HG03571 (cell line): ENCODE measurements at regions not wholly inside any gene's neighbourhood (a gene's known extent, or its start where the extent isn't known, plus 50 kb on each side); places are given as distances from the start of the nearest gene placed in this dataset.

Source experiments
- ATAC-seq: cut with Tn5 transposase; IDR thresholded peaks from one replicate; pipeline ENCODE4 v1.9.1; 2021; ENCODE audit not compliant: unreplicated experiment

GRCh38 chr7:121572615-121573014 lies 176.5 kb upstream of the FAM3C start:
- no peak for ATAC-seq

GRCh38 chr7:121570365-121570764 lies 174.3 kb upstream of the FAM3C start:
- ATAC-seq, result no peak

- ATAC-seq, result no peak
Measured at GRCh38 chr7:121563177-121563576, 167.1 kb upstream of the FAM3C start.

- no peak for ATAC-seq
Measured at GRCh38 chr7:121562259-121562658, 166.2 kb upstream of the FAM3C start.

GRCh38 chr7:121561717-121562116 lies 165.6 kb upstream of the FAM3C start:
- no peak for ATAC-seq

- no peak for ATAC-seq
Measured at GRCh38 chr7:121560267-121560990, 164.3 kb upstream of the FAM3C start.

GRCh38 chr7:121558288-121558687 lies 162.2 kb upstream of the FAM3C start:
- no peak for ATAC-seq

GRCh38 chr7:121557034-121557892 lies 161.2 kb upstream of the FAM3C start:
- no peak for ATAC-seq

GRCh38 chr7:121555558-121555957 lies 159.4 kb upstream of the FAM3C start:
- no peak for ATAC-seq

- peak; percentile 89 for ATAC-seq
Measured at GRCh38 chr7:121547544-121548092, 151.5 kb upstream of the FAM3C start.

GRCh38 chr7:121546632-121547543 lies 150.8 kb upstream of the FAM3C start:
- ATAC-seq, result no peak

GRCh38 chr7:121545418-121545817 lies 149.3 kb upstream of the FAM3C start:
- ATAC-seq, result no peak

GRCh38 chr7:121544726-121545125 lies 148.6 kb upstream of the FAM3C start:
- no peak for ATAC-seq

GRCh38 chr7:121544238-121544637 lies 148.1 kb upstream of the FAM3C start:
- no peak for ATAC-seq

GRCh38 chr7:121541457-121541856 lies 145.3 kb upstream of the FAM3C start:
- ATAC-seq, result no peak

GRCh38 chr7:121540138-121540537 lies 144.0 kb upstream of the FAM3C start:
- ATAC-seq, result no peak

- no peak for ATAC-seq
Measured at GRCh38 chr7:121537031-121537430, 140.9 kb upstream of the FAM3C start.

GRCh38 chr7:121531175-121532070 lies 135.3 kb upstream of the FAM3C start:
- no peak for ATAC-seq

GRCh38 chr7:121530227-121531174 lies 134.4 kb upstream of the FAM3C start:
- ATAC-seq, result peak; percentile 99
